ENCODE measurements at regions not wholly inside any gene's neighbourhood (a gene's known extent, or its start where the extent isn't known, plus 50 kb on each side); places are given as distances from the start of the nearest gene placed in this dataset.

- TF ChIP-seq CTCF (conservative IDR thresholded peaks at IDR 0.05 in 1 of 2, IDR thresholded peaks at IDR 0.05 in 1 of 2; ENCODE audit: extremely low read depth in 1 of 2, insufficient read depth in 1 of 2, low read depth in 1 of 2, low read length in 2 of 2) = no peak
- TF ChIP-seq EZH2 (IDR thresholded peaks at IDR 0.05; ENCODE audit: borderline replicate concordance, low read length) = no peak
These were observed 316.5 kb upstream of the CELF2 start for GRCh38 chr10:10701084-10701611.

Data from mammary epithelial cell (primary cell).